D721Med (cell line): ENCODE measurements at regions not wholly inside any gene's neighbourhood (a gene's known extent, or its start where the extent isn't known, plus 50 kb on each side); places are given as distances from the start of the nearest gene placed in this dataset.

ENCODE experiments used
- DNase-seq: peaks from one replicate; pipeline ENCODE4 v3.0.0; 2011; ENCODE audit warnings: low spot score; ENCODE audit not compliant: insufficient read length
- FAIRE-seq: peaks from 2 replicates; lab custom pipeline; 2011; peaks lifted over from hg19 to GRCh38; lab: Jason Lieb, UNC
- CTCF ChIP-seq: IDR thresholded peaks from 2 replicates; pipeline ENCODE4 v1.5.1; 2012; ENCODE audit warnings: mild to moderate bottlenecking, control low read depth; ENCODE audit not compliant: insufficient read depth; ENCODE audit errors: missing control alignments

GRCh38 chr10:118445535-118445934 lies 103.4 kb upstream of the FAM204A start:
- FAIRE-seq = no peak
- no peak for TF ChIP-seq CTCF
- no peak for DNase-seq

GRCh38 chr10:118444069-118444468 lies 101.9 kb upstream of the FAM204A start:
- no peak for TF ChIP-seq CTCF
- FAIRE-seq = no peak

GRCh38 chr10:118442032-118442431 lies 99.9 kb upstream of the FAM204A start:
- no peak for TF ChIP-seq CTCF
- DNase-seq = no peak
- no peak for FAIRE-seq

More at GRCh38 chr10:118444069-118444468, 101.9 kb upstream of the FAM204A start:
- DNase-seq = no peak

GRCh38 chr10:118439824-118440223 lies 97.7 kb upstream of the FAM204A start:
- TF ChIP-seq CTCF = no peak
- no peak for FAIRE-seq

GRCh38 chr10:118436742-118437141 lies 94.6 kb upstream of the FAM204A start:
- TF ChIP-seq CTCF = no peak
- FAIRE-seq = no peak
- no peak for DNase-seq

More at GRCh38 chr10:118439824-118440223, 97.7 kb upstream of the FAM204A start:
- no peak for DNase-seq

- no peak for TF ChIP-seq CTCF
- FAIRE-seq = no peak
- no peak for DNase-seq
Measured at GRCh38 chr10:118430190-118430589, 88.1 kb upstream of the FAM204A start.

- TF ChIP-seq CTCF = peak; percentile 78
- DNase-seq (no peak), FAIRE-seq (no peak)
Measured at GRCh38 chr10:118423800-118424442, 81.8 kb upstream of the FAM204A start.
